ENCODE measurements at regions not wholly inside any gene's neighbourhood (a gene's known extent, or its start where the extent isn't known, plus 50 kb on each side); places are given as distances from the start of the nearest gene placed in this dataset.

GRCh38 chr21:15514073-15514946 lies 215.5 kb upstream of the USP25 start:
- TF ChIP-seq CTCF (IDR thresholded peaks at IDR 0.05) (no peak), POLR2AphosphoS5 (IDR thresholded peaks at IDR 0.05) (no peak)

Data from suprapubic skin (tissue), 3 donors.